NT2/D1 (cell line): ENCODE measurements at regions not wholly inside any gene's neighbourhood (a gene's known extent, or its start where the extent isn't known, plus 50 kb on each side); places are given as distances from the start of the nearest gene placed in this dataset.

Experiments
- SUZ12 ChIP-seq: IDR thresholded peaks from 2 replicates; pipeline ENCODE4 v1.6.1; 2011; ENCODE audit not compliant: insufficient read length, insufficient read depth; ENCODE audit errors: extremely low read depth
- ZNF274 ChIP-seq: IDR thresholded peaks from 2 replicates; pipeline ENCODE4 v1.6.1; 2011; ENCODE audit warnings: mild to moderate bottlenecking, low read depth, low read length

DNA sequence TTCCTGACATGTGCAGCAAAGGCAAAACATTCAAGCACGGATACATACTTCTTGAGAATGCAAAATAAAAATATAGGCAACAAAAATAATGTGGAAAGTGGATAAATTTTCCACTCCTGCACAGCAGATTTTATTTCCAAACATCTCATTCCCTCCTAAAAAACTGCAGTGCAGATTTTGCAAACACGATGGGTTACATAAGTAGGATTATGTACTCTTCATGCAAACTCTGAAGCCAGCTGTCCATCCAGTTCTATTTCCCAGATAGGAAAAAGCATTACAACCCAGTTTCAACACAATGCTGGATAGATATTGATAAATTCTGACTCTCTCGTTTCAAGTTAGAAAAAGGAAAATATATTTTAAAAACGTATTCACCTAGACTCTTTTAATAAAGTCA, 52.7 kb upstream of the CCNG1 start:
- TF ChIP-seq SUZ12 (no peak), ZNF274 (no peak)
